AG04450 (cell line): ENCODE measurements at regions not wholly inside any gene's neighbourhood (a gene's known extent, or its start where the extent isn't known, plus 50 kb on each side); places are given as distances from the start of the nearest gene placed in this dataset.

Experiments
- CTCF ChIA-PET: fragments of 300-600, 350-600 bp; formaldehyde crosslinking; extraction: SDS; loops from one replicate; lab custom pipeline; 2022; ENCODE audit warnings: antibody characterized with exemption, inconsistent platforms; lab: Charles Lee
- POLR2A ChIA-PET: fragments of 350-600 bp; formaldehyde crosslinking; extraction: SDS; loops from one replicate; lab custom pipeline; 2021; ENCODE audit warnings: antibody characterized with exemption, inconsistent platforms; lab: Yijun Ruan, JAX
- DNase-seq: peaks from one replicate; pipeline ENCODE4 v3.0.0-alpha.2; 2011; ENCODE audit warnings: low read depth, low spot score
- H3K27ac ChIP-seq: one replicate; pipeline ENCODE4 v1.5.1; 2012; ENCODE audit warnings: low read depth, low read length, control low read depth
- H3K27me3 ChIP-seq: one replicate; pipeline ENCODE4 v1.6.0; 2012; ENCODE audit warnings: low read length; ENCODE audit not compliant: control insufficient read depth, insufficient read depth
- H3K4me3 ChIP-seq: 2 replicates; pipeline ENCODE4 v1.5.1; 2011; ENCODE audit warnings: mild to moderate bottlenecking, low read depth, low read length, control low read depth
- H3K9me3 ChIP-seq: 2 replicates; pipeline ENCODE4 v1.5.1; 2012; ENCODE audit warnings: low read length; ENCODE audit not compliant: control insufficient read depth, insufficient read depth
- TF ChIP-seq, protein P1 (sequence below): IDR thresholded peaks from 2 replicates; pipeline ENCODE4 v1.5.1; 2011; ENCODE audit warnings: low read depth, low read length, control low read depth, inconsistent platforms

DNA sequence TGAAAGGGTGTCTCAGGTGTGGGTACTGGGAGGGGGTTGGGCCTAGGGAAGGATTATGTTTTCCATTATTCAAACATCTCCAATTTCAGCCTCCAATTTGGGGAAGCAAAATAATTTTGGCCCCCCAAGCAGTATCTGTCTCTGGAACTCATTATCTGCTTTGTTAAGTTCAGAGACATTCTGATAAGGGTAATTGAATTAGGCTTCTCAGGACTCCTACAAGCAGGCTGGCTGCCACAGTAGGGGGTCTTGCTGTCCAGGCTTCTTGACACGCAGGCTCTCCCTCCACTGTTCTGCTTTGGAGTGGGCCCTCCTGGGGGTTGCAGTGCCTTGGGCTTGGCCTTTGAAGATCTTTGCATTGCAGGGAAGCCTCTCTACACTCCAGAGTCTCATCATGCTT lies 108.1 kb upstream of the SIX2 start:
- TF ChIP-seq, protein P1, sequence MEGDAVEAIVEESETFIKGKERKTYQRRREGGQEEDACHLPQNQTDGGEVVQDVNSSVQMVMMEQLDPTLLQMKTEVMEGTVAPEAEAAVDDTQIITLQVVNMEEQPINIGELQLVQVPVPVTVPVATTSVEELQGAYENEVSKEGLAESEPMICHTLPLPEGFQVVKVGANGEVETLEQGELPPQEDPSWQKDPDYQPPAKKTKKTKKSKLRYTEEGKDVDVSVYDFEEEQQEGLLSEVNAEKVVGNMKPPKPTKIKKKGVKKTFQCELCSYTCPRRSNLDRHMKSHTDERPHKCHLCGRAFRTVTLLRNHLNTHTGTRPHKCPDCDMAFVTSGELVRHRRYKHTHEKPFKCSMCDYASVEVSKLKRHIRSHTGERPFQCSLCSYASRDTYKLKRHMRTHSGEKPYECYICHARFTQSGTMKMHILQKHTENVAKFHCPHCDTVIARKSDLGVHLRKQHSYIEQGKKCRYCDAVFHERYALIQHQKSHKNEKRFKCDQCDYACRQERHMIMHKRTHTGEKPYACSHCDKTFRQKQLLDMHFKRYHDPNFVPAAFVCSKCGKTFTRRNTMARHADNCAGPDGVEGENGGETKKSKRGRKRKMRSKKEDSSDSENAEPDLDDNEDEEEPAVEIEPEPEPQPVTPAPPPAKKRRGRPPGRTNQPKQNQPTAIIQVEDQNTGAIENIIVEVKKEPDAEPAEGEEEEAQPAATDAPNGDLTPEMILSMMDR = no peak
- no peak for DNase-seq
- no peak overlapping the region for H3K27ac ChIP-seq
- CTCF ChIA-PET = no interaction called here
- no peak overlapping the region for H3K4me3 ChIP-seq
- POLR2A ChIA-PET = no interaction called here
- no peaks in the 10 kb centered on the region for H3K27me3 ChIP-seq
- no peaks in the 10 kb centered on the region for H3K9me3 ChIP-seq

DNA sequence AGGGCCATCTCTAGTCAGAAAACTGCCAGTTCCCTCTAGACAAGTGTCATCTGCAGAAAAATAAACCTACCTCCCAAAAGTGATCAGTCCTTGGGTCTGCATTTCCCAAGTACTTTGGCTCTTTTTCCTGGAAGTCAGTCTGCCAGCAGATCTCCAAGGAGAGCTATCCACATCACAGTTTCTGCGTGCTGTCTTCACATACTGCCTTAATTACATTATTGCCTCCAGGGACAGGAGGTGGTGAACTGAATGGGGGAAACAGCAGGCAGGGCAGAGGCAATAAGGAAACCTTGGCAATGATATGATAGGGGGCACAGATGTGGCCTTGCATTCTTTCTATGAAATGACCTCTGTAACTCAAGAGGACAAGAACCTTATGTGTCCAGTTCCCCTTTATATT lies 105.9 kb upstream of the SIX2 start:
- Histone ChIP-seq H3K9me3 (no peaks in the 10 kb centered on the region), H3K27ac (no peak overlapping the region), H3K4me3 (no peak overlapping the region), H3K27me3 (peaks cover 5% of the 10 kb centered on the region)
- no peak for DNase-seq
- TF ChIP-seq, protein P1 = no peak
- CTCF ChIA-PET = no interaction called here
- POLR2A ChIA-PET = no interaction called here

DNA sequence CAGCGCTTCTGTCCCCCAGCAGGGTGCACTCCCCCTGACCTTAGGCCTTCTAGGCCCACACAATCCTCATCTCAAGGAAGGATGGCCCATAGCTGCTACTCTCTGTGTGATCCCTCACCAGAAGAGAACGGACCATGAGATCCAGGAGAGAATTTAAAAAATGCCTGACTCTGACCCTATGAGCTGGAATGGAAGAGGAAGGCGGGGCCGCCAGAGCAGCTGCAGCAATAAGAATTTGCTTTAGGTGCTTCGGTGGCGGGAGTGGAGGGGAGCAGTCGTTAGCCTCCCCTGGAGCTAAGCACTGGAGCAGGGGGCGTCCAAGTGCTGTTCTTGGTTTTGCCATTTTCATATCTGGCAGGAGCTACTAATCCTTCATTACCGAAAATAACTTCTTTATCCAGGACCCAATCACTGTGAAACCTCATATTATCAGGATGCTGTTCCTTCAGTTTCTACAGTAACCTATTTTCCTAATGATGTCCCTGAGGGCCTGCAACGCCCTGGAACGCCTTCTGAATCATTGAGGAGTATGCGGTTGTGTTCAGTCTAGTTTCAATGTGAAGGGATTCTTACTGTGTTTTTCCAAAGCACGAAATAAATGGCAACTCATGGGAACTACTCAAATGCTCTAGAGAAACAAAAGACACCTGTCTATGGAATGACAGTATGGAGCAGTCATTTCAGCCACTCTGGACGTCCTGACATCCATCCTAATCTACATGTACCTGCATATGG lies 105.1 kb upstream of the SIX2 start:
- ChIA-PET CTCF (no interaction called here), POLR2A (no interaction called here)
- Histone ChIP-seq H3K9me3 (no peaks in the 10 kb centered on the region), H3K27me3 (peaks cover 12% of the 10 kb centered on the region), H3K4me3 (no peak overlapping the region), H3K27ac (no peak overlapping the region)
- TF ChIP-seq, protein P1 = no peak
- DNase-seq = no peak

DNA sequence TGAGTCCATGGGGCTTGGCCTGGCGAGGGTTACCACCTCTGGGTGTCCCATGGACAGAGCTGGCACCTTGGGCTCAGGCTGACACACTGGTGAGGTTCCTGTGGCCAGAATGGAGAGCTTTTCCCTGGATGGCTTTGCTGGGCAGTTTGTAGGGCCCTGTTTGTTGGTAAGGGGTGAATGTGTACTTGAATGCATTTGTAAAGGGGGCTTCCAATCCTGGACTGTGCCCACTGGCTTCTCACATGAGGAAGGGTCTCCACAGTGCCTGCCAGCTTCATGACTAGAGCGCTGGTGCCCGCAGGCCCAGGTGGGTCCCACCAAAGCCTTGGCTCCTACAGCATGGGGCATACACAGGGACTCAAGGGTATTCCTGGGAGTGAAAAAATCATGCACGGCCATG lies 103.5 kb upstream of the SIX2 start:
- Histone ChIP-seq H3K4me3 (no peak overlapping the region), H3K27ac (no peak overlapping the region), H3K27me3 (peaks cover 20% of the 10 kb centered on the region), H3K9me3 (no peaks in the 10 kb centered on the region)
- POLR2A ChIA-PET = no interaction called here
- TF ChIP-seq, protein P1 = no peak
- DNase-seq = no peak
- CTCF ChIA-PET = no interaction called here

DNA sequence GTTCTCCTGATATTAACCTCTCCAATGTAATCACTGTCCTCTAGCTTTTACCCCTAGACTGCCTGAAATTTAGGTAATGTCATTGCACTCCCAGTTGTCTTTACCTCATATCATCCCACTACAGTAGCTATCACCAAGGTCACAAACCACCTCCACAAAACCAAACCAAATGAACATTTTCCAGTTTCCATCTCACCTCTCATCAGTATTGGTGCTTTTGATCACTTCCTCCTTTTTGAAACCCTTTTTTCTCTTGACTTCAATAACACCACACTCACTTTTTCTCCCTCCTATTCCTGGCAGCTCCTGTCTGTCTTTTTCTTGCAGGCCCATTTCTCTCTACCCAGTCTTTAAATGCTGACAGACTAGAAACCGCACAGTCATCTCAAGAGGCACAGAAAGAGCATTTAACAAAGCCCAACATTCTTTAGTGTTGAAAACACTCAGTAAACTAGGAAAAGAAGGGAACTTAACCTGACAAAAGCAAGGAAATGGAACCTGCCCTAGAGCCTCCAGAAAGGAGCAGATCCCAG lies 95.9 kb upstream of the SIX2 start:
- H3K27me3 ChIP-seq = peaks cover 26% of the 10 kb centered on the region
- TF ChIP-seq, protein P1 = no peak
- no peak overlapping the region for H3K27ac ChIP-seq
- H3K9me3 ChIP-seq = no peaks in the 10 kb centered on the region
- DNase-seq = no peak
- CTCF ChIA-PET = no interaction called here
- POLR2A ChIA-PET = no interaction called here
- no peak overlapping the region for H3K4me3 ChIP-seq
